ENCODE measurements at regions not wholly inside any gene's neighbourhood (a gene's known extent, or its start where the extent isn't known, plus 50 kb on each side); places are given as distances from the start of the nearest gene placed in this dataset.

DNA sequence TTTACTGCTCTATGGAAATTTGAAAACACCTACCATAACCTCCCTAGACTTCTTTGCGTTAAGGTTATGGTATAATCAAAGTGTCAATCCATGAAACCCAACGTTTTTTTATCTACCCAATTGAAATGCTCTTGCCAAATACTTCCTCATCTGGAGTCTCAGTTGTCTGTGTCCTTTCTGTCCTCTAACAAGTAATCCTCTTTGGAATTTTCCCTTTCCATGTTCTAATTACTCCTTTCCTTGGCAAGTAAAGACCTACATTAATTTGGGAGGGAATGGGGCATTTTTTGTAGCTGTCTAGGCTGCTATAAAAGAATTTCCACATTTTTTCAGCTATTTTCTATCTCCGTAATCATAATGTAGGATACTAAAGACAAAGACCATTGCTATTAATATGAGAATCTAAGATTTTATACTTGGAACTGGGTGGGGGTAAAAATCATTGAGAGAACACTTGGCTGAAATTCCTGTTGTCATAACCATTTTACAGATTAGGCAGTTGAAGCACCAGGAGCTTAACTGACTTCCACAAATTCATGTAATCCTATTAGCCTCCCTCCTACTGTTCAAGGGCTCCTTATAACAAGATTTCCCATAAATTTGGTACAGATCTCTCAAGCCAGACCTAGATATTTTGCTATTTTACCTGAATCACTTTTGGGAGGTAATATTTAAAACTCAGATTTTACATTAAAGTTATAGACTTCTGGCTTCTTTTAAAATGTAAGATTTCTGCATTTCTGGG, 1307.6 kb downstream of the XPNPEP1 start:
- no peak overlapping the region for H3K27ac ChIP-seq (ENCODE audit: low read depth, low read length)
- H4K20me1 ChIP-seq (ENCODE audit: insufficient read depth) = no peaks in the 10 kb centered on the region
- CTCF ChIA-PET = no interaction called here
- H3K9me2 ChIP-seq (ENCODE audit: insufficient read depth) = no peaks in the 10 kb centered on the region
- H3K79me2 ChIP-seq (ENCODE audit: insufficient read depth, low read length) = no peaks in the 10 kb centered on the region
- no peaks in the 10 kb centered on the region for H3K36me3 ChIP-seq (ENCODE audit: control insufficient read depth in 1 of 2, insufficient read depth in 2 of 2, low read length in 2 of 2)
- no peaks in the 10 kb centered on the region for H3K4me1 ChIP-seq (ENCODE audit: control insufficient read depth in 1 of 2, insufficient read depth in 2 of 2, low read length in 2 of 2)
- no peaks in the 10 kb centered on the region for H3K27me3 ChIP-seq (ENCODE audit: insufficient read depth, low read length)
- H2AFZ ChIP-seq (ENCODE audit: low read depth, low read length, poor library complexity, severe bottlenecking) = no peak overlapping the region
- intact Hi-C loops (cut with micrococcal nuclease) = no loop called here
- ATAC-seq (no peak), DNase-seq (ENCODE audit: low read depth, low spot score) (no peak)
- H3K4me2 ChIP-seq (ENCODE audit: low read length) = no peak overlapping the region
- POLR2A ChIA-PET = no interaction called here
- TF ChIP-seq, protein P1, sequence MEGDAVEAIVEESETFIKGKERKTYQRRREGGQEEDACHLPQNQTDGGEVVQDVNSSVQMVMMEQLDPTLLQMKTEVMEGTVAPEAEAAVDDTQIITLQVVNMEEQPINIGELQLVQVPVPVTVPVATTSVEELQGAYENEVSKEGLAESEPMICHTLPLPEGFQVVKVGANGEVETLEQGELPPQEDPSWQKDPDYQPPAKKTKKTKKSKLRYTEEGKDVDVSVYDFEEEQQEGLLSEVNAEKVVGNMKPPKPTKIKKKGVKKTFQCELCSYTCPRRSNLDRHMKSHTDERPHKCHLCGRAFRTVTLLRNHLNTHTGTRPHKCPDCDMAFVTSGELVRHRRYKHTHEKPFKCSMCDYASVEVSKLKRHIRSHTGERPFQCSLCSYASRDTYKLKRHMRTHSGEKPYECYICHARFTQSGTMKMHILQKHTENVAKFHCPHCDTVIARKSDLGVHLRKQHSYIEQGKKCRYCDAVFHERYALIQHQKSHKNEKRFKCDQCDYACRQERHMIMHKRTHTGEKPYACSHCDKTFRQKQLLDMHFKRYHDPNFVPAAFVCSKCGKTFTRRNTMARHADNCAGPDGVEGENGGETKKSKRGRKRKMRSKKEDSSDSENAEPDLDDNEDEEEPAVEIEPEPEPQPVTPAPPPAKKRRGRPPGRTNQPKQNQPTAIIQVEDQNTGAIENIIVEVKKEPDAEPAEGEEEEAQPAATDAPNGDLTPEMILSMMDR (IDR thresholded peaks at IDR 0.05 in 2 of 3, conservative IDR thresholded peaks at IDR 0.05 in 1 of 3; ENCODE audit: borderline replicate concordance in 1 of 3, insufficient read depth in 1 of 3, low read depth in 2 of 3, low read length in 2 of 3) = no peak
- TF ChIP-seq, protein P2, sequence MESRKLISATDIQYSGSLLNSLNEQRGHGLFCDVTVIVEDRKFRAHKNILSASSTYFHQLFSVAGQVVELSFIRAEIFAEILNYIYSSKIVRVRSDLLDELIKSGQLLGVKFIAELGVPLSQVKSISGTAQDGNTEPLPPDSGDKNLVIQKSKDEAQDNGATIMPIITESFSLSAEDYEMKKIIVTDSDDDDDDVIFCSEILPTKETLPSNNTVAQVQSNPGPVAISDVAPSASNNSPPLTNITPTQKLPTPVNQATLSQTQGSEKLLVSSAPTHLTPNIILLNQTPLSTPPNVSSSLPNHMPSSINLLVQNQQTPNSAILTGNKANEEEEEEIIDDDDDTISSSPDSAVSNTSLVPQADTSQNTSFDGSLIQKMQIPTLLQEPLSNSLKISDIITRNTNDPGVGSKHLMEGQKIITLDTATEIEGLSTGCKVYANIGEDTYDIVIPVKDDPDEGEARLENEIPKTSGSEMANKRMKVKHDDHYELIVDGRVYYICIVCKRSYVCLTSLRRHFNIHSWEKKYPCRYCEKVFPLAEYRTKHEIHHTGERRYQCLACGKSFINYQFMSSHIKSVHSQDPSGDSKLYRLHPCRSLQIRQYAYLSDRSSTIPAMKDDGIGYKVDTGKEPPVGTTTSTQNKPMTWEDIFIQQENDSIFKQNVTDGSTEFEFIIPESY (IDR thresholded peaks at IDR 0.05; ENCODE audit: extremely low read depth, insufficient replicate concordance, low read length) = no peak
- no peak for TF ChIP-seq SRF (IDR thresholded peaks at IDR 0.05; ENCODE audit: low read depth)
- TF ChIP-seq SP1 (IDR thresholded peaks at IDR 0.05; ENCODE audit: low read depth) = no peak
- TF ChIP-seq, protein P3, sequence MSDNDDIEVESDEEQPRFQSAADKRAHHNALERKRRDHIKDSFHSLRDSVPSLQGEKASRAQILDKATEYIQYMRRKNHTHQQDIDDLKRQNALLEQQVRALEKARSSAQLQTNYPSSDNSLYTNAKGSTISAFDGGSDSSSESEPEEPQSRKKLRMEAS (IDR thresholded peaks at IDR 0.05) = no peak
- TF ChIP-seq EZH2 (IDR thresholded peaks at IDR 0.05) = no peak
- no peak for TF ChIP-seq YY1 (IDR thresholded peaks at IDR 0.05; ENCODE audit: extremely low read depth, insufficient replicate concordance, low read depth, low read length)
- TF ChIP-seq JUND (IDR thresholded peaks at IDR 0.05) = no peak
- TF ChIP-seq TCF7L2 (IDR thresholded peaks at IDR 0.05; ENCODE audit: borderline replicate concordance, extremely low read depth, insufficient read depth, insufficient read length) = no peak
- no peak for TF ChIP-seq SIN3A (IDR thresholded peaks at IDR 0.05; ENCODE audit: low read depth)
- TF ChIP-seq RAD21 (IDR thresholded peaks at IDR 0.05; ENCODE audit: low read depth) = no peak
- no peak for TF ChIP-seq CBX3 (IDR thresholded peaks at IDR 0.05; ENCODE audit: low read depth)
- TF ChIP-seq EGR1 (IDR thresholded peaks at IDR 0.05; ENCODE audit: low read depth) = no peak
- BruUV-seq (replicated peaks) = no TSS peak
- no peak overlapping the region for H3K9ac ChIP-seq (ENCODE audit: low read length)
- RAD21 ChIA-PET (ENCODE audit: low non-redundant PET in 1 of 2, low total read pairs in 2 of 2, uncharacterized antibody in 2 of 2, unreplicated experiment in 2 of 2) = no interaction called here
- no peak overlapping the region for H3K4me3 ChIP-seq (replicated peaks in 1 of 2; ENCODE audit: low read depth in 1 of 2, low read length in 2 of 2)
- H3K9me3 ChIP-seq (ENCODE audit: control insufficient read depth in 1 of 2, insufficient read depth in 1 of 2, low read depth in 1 of 2, low read length in 2 of 2) = peaks cover 18 to 28% of the 10 kb centered on the region in 2 experiments; a peak in 2 of 4 replicates

All from HCT116 (cell line).